MM.1S (cell line): ENCODE measurements at regions not wholly inside any gene's neighbourhood (a gene's known extent, or its start where the extent isn't known, plus 50 kb on each side); places are given as distances from the start of the nearest gene placed in this dataset.

Source experiments
- EZH2 ChIP-seq: fragments of 300-600 bp; sonication (generic); optimal IDR thresholded peaks from 2 replicates; pipeline ENCODE3; 2017; ENCODE audit warnings: low read depth, mild to moderate bottlenecking, antibody characterized with exemption, low read length, mixed read lengths
- EZH2phosphoT487 ChIP-seq: fragments of 300-600 bp; sonication (generic); IDR thresholded peaks from 2 replicates; pipeline ENCODE4 v1.6.1; 2018; ENCODE audit warnings: antibody characterized with exemption, low read length
- TF ChIP-seq, protein P1 (sequence below): fragments of 300-600 bp; sonication (generic); IDR thresholded peaks from 2 replicates; pipeline ENCODE4 v1.5.1; 2016; ENCODE audit warnings: antibody characterized with exemption, low read length, mixed read lengths

DNA sequence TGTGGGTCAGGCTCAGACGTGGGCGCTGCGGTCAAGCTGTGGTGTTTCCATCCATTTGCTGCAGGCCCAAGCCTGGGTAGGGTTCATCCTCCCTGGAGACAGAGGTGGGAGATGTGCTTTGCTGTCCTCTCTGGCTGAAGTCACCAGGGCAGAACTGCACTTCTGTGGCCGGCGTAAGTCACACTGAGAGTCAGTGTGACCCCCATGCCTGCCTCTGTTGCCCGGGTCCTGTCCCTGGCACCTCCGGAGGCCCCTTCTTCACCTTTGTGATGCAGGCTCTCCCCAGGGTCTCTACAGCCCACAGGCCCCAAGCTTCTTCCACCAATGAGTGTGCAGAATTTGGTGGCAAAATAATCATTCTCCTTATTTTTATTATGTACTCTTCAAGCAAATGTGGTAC is 53.8 kb upstream of the DACT2 start:
- TF ChIP-seq, protein P1, sequence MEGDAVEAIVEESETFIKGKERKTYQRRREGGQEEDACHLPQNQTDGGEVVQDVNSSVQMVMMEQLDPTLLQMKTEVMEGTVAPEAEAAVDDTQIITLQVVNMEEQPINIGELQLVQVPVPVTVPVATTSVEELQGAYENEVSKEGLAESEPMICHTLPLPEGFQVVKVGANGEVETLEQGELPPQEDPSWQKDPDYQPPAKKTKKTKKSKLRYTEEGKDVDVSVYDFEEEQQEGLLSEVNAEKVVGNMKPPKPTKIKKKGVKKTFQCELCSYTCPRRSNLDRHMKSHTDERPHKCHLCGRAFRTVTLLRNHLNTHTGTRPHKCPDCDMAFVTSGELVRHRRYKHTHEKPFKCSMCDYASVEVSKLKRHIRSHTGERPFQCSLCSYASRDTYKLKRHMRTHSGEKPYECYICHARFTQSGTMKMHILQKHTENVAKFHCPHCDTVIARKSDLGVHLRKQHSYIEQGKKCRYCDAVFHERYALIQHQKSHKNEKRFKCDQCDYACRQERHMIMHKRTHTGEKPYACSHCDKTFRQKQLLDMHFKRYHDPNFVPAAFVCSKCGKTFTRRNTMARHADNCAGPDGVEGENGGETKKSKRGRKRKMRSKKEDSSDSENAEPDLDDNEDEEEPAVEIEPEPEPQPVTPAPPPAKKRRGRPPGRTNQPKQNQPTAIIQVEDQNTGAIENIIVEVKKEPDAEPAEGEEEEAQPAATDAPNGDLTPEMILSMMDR: no peak
- TF ChIP-seq EZH2 (no peak), EZH2phosphoT487 (no peak)
